HG03097 (cell line): ENCODE measurements at regions not wholly inside any gene's neighbourhood (a gene's known extent, or its start where the extent isn't known, plus 50 kb on each side); places are given as distances from the start of the nearest gene placed in this dataset.
"Not testable (repeated sequence)": the region's sequence is repeated elsewhere in the genome, so short reads cannot be mapped to it uniquely, and the experiment has no call there.

Experiments used
- ATAC-seq: cut with Tn5 transposase; IDR thresholded peaks from one replicate; pipeline ENCODE4 v1.9.1; 2021; ENCODE audit not compliant: unreplicated experiment, low FRiP score

- ATAC-seq, result no peak
Observed at GRCh38 chr6:134446218-134446848, 128.4 kb upstream of the SGK1 start.

GRCh38 chr6:134443009-134443408, 125.1 kb upstream of the SGK1 start:
- no peak for ATAC-seq

GRCh38 chr6:134442073-134442472, 124.2 kb upstream of the SGK1 start:
- ATAC-seq, result no peak

GRCh38 chr6:134438837-134439236, 120.9 kb upstream of the SGK1 start:
- no peak for ATAC-seq

- ATAC-seq, result no peak
Observed at GRCh38 chr6:134437376-134437775, 119.5 kb upstream of the SGK1 start.

- no peak for ATAC-seq
Observed at GRCh38 chr6:134436950-134437349, 119.0 kb upstream of the SGK1 start.

- ATAC-seq, result peak; percentile 91
Observed at GRCh38 chr6:134436281-134436815, 118.4 kb upstream of the SGK1 start.

- ATAC-seq, result no peak
Observed at GRCh38 chr6:134435814-134436280, 117.9 kb upstream of the SGK1 start.

- no peak for ATAC-seq
Observed at GRCh38 chr6:134434019-134434942, 116.4 kb upstream of the SGK1 start.

GRCh38 chr6:134432036-134432435, 114.1 kb upstream of the SGK1 start:
- no peak for ATAC-seq

GRCh38 chr6:134431421-134431859, 113.5 kb upstream of the SGK1 start:
- ATAC-seq, result no peak

GRCh38 chr6:134429861-134430380, 112.0 kb upstream of the SGK1 start:
- no peak for ATAC-seq

GRCh38 chr6:134427721-134428120, 109.8 kb upstream of the SGK1 start:
- no peak for ATAC-seq

GRCh38 chr6:134426623-134427022, 108.7 kb upstream of the SGK1 start:
- no peak for ATAC-seq

GRCh38 chr6:134425917-134426316, 108.0 kb upstream of the SGK1 start:
- ATAC-seq, result not testable (repeated sequence)

GRCh38 chr6:134425513-134425912, 107.6 kb upstream of the SGK1 start:
- ATAC-seq, result no peak

GRCh38 chr6:134424798-134425170, 106.9 kb upstream of the SGK1 start:
- ATAC-seq, result no peak

GRCh38 chr6:134424165-134424797, 106.4 kb upstream of the SGK1 start:
- ATAC-seq, result no peak

GRCh38 chr6:134422426-134423231, 104.7 kb upstream of the SGK1 start:
- ATAC-seq, result no peak

GRCh38 chr6:134421501-134421900, 103.6 kb upstream of the SGK1 start:
- ATAC-seq, result no peak
